ENCODE measurements at regions not wholly inside any gene's neighbourhood (a gene's known extent, or its start where the extent isn't known, plus 50 kb on each side); places are given as distances from the start of the nearest gene placed in this dataset.

DNA sequence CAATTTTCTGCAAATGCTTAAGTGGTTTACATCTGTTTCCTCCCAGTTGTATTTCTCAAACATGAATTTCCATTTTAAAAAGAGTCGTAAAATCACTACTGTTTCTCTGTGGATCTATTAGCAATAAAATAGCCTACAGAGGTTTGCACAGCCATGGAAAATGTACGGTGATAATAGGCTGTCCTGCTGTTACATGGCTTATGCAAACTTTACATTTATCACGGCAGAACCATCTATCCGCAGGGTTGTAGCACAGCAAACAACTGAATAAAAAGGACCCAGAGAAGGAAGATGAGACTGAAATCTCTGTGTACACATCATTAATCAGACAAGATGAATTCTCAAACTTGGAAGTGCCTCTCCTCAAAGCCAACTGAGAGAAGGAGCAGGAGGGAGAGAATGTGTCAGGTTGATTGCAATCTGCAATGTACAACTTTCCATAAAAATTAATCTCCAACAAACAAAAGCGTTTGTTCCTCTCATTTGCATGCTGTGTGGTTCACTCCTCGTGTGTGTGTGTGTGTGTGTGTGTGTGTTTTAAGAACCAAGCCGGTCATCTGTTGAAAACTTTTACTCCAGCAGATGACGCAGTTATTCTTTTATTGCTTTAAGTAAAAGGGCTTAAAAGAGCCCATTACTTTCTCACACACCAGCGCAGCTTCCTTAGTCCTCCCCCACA lies 279.3 kb downstream of the SKAP2 start:
- Histone ChIP-seq H3K27ac (no peak overlapping the region), H3K27me3 (no peaks in the 10 kb centered on the region), H3K36me3 (no peaks in the 10 kb centered on the region), H3K9me3 (no peaks in the 10 kb centered on the region), H3K4me3 (no peak overlapping the region), H3K4me1 (ENCODE audit: insufficient read depth) (no peaks in the 10 kb centered on the region)
- DNase-seq, result no peak
- 45 to 53% (median 50%) methylated on average over 9 of the region's 9 CpGs for WGBS, 3 donors
- TF ChIP-seq POLR2A (IDR thresholded peaks at IDR 0.05) (no peak), EP300 (IDR thresholded peaks at IDR 0.05) (no peak)
- TF ChIP-seq, protein P1, sequence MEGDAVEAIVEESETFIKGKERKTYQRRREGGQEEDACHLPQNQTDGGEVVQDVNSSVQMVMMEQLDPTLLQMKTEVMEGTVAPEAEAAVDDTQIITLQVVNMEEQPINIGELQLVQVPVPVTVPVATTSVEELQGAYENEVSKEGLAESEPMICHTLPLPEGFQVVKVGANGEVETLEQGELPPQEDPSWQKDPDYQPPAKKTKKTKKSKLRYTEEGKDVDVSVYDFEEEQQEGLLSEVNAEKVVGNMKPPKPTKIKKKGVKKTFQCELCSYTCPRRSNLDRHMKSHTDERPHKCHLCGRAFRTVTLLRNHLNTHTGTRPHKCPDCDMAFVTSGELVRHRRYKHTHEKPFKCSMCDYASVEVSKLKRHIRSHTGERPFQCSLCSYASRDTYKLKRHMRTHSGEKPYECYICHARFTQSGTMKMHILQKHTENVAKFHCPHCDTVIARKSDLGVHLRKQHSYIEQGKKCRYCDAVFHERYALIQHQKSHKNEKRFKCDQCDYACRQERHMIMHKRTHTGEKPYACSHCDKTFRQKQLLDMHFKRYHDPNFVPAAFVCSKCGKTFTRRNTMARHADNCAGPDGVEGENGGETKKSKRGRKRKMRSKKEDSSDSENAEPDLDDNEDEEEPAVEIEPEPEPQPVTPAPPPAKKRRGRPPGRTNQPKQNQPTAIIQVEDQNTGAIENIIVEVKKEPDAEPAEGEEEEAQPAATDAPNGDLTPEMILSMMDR (IDR thresholded peaks at IDR 0.05), result no peak
- intact Hi-C loops (cut with DNase I), result loop anchor here in 1 of 4 donors (5.0 kb wide), 1 partner anchor 1568 kb away; no protein-coding TSS in a partner anchor

DNA sequence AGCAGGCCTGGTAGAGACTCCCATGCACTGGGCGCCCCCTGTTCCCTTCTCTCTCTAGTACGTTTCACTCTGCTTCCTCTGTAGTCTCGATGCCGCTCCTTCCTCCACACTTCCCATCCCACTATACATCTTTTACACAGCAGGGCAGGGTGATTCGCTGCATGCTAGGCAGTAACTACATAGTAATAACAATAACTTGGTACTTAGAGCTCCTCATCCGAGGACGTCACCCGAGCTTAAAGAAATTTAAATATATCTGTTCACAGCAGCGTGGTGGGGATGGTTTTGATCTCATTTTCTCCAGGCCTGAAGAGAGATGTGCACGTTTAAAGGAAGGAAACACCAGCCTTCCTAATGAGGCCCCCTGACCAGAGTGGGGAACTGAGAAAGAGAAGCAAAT lies 276.9 kb downstream of the SKAP2 start:
- Histone ChIP-seq H3K27me3 (no peaks in the 10 kb centered on the region), H3K9me3 (no peaks in the 10 kb centered on the region), H3K27ac (no peak overlapping the region), H3K4me1 (ENCODE audit: insufficient read depth) (no peaks in the 10 kb centered on the region), H3K4me3 (no peak overlapping the region), H3K36me3 (no peaks in the 10 kb centered on the region)
- TF ChIP-seq EP300 (IDR thresholded peaks at IDR 0.05), result no peak
- TF ChIP-seq POLR2A (IDR thresholded peaks at IDR 0.05), result no peak
- TF ChIP-seq, protein P1 (IDR thresholded peaks at IDR 0.05), result no peak
- WGBS, 3 donors, result 73 to 80% (median 77%) methylated on average over 10 of the region's 10 CpGs
- DNase-seq, result no peak
- intact Hi-C loops (cut with DNase I), result loop anchor here in 1 of 4 donors (5.0 kb wide), 1 partner anchor 1570 kb away; no protein-coding TSS in a partner anchor

DNA sequence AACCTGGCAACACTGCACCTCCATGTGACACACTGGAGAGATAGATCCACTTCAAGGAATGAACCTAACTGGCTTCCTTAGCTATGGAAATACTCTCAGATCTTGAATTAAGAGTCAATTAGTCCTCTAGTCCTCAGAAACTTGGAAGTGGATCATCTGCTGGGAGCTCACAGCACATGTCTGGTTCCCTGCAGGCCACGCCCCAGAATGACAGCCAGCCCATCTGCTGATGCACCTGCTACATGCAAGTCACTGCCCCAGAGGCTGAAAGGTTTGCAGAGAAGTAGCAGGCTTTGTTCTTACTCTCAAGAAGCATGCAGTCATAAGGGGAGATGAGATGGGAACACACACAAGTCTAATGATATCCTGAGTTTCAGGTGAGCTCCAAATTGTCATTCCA lies 275.9 kb downstream of the SKAP2 start:
- no peaks in the 10 kb centered on the region for H3K36me3 ChIP-seq
- intact Hi-C loops (cut with DNase I), result loop anchor here in 1 of 4 donors (5.0 kb wide), 1 partner anchor 1571 kb away; no protein-coding TSS in a partner anchor

GRCh38 chr7:26590709-26591108 lies 273.7 kb downstream of the SKAP2 start:
- Histone ChIP-seq H3K9me3 (no peaks in the 10 kb centered on the region), H3K4me3 (no peak overlapping the region), H3K4me1 (ENCODE audit: insufficient read depth) (no peaks in the 10 kb centered on the region), H3K36me3 (no peaks in the 10 kb centered on the region), H3K27me3 (no peaks in the 10 kb centered on the region), H3K27ac (no peak overlapping the region)
- DNase-seq, result no peak
- WGBS, 3 donors, result 79 to 89% (median 80%) methylated on average over 2 of the region's 2 CpGs
- intact Hi-C loops (cut with DNase I), result no loop called here
- TF ChIP-seq, protein P1 (IDR thresholded peaks at IDR 0.05), result no peak

More for the DNA sequence above, 275.9 kb downstream of the SKAP2 start:
- WGBS, 3 donors, result 67 to 84% (median 68%) methylated on average over 1 of the region's 1 CpG
- Histone ChIP-seq H3K9me3 (no peaks in the 10 kb centered on the region), H3K4me1 (ENCODE audit: insufficient read depth) (no peaks in the 10 kb centered on the region), H3K4me3 (no peak overlapping the region), H3K27me3 (no peaks in the 10 kb centered on the region), H3K27ac (no peak overlapping the region)
- no peak for TF ChIP-seq EP300 (IDR thresholded peaks at IDR 0.05)
- no peak for TF ChIP-seq POLR2A (IDR thresholded peaks at IDR 0.05)
- TF ChIP-seq, protein P1 (IDR thresholded peaks at IDR 0.05), result no peak
- no peak for DNase-seq
